Keratinocyte (primary cell): ENCODE measurements at regions not wholly inside any gene's neighbourhood (a gene's known extent, or its start where the extent isn't known, plus 50 kb on each side); places are given as distances from the start of the nearest gene placed in this dataset.

ENCODE experiments used
- EZH2 ChIP-seq: IDR thresholded peaks from one replicate; pipeline ENCODE4 v1.6.1; 2012; ENCODE audit warnings: inconsistent platforms, mild to moderate bottlenecking, low read length, moderate library complexity
- TF ChIP-seq, protein P1 (sequence below), 3 experiments: IDR thresholded peaks in 1 of 3; conservative IDR thresholded peaks in 1 of 3; optimal IDR thresholded peaks in 1 of 3; 2 replicates in 2 of 3; 3 replicates in 1 of 3; pipeline versions ENCODE3 to v1.5.1; 2011; ENCODE audit warnings: low read length in 3 of 3, mild to moderate bottlenecking in 3 of 3, moderate library complexity in 2 of 3, control low read depth in 1 of 3, inconsistent platforms in 1 of 3; ENCODE audit not compliant: insufficient read depth in 2 of 3; ENCODE audit errors: extremely low read depth in 1 of 3

DNA sequence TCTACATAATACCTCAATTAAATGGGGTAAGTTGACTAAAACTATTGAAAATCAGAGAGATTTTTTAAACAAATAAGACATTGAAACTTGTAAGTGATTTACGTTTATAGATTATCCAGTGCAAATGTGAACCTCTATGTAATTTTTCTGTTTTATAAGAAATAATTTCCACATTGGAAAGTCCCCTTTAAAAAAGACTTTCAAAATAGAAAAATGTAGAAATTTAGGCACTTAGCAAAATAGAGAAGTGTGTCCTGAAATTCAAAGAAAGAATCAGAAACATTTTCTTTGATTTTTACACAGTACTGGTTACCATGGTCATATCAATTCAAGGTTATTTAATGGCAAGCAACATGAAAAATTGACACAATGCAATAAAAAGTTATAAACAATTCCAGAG, 290.9 kb upstream of the GPR149 start:
- TF ChIP-seq, protein P1, sequence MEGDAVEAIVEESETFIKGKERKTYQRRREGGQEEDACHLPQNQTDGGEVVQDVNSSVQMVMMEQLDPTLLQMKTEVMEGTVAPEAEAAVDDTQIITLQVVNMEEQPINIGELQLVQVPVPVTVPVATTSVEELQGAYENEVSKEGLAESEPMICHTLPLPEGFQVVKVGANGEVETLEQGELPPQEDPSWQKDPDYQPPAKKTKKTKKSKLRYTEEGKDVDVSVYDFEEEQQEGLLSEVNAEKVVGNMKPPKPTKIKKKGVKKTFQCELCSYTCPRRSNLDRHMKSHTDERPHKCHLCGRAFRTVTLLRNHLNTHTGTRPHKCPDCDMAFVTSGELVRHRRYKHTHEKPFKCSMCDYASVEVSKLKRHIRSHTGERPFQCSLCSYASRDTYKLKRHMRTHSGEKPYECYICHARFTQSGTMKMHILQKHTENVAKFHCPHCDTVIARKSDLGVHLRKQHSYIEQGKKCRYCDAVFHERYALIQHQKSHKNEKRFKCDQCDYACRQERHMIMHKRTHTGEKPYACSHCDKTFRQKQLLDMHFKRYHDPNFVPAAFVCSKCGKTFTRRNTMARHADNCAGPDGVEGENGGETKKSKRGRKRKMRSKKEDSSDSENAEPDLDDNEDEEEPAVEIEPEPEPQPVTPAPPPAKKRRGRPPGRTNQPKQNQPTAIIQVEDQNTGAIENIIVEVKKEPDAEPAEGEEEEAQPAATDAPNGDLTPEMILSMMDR (optimal IDR thresholded peaks at IDR 0.05 in 1 of 3, IDR thresholded peaks at IDR 0.05 in 1 of 3, conservative IDR thresholded peaks at IDR 0.05 in 1 of 3; ENCODE audit: extremely low read depth in 1 of 3, insufficient read depth in 2 of 3, low read length in 3 of 3): no peak
- TF ChIP-seq EZH2: no peak
